ENCODE measurements at regions not wholly inside any gene's neighbourhood (a gene's known extent, or its start where the extent isn't known, plus 50 kb on each side); places are given as distances from the start of the nearest gene placed in this dataset.

DNA sequence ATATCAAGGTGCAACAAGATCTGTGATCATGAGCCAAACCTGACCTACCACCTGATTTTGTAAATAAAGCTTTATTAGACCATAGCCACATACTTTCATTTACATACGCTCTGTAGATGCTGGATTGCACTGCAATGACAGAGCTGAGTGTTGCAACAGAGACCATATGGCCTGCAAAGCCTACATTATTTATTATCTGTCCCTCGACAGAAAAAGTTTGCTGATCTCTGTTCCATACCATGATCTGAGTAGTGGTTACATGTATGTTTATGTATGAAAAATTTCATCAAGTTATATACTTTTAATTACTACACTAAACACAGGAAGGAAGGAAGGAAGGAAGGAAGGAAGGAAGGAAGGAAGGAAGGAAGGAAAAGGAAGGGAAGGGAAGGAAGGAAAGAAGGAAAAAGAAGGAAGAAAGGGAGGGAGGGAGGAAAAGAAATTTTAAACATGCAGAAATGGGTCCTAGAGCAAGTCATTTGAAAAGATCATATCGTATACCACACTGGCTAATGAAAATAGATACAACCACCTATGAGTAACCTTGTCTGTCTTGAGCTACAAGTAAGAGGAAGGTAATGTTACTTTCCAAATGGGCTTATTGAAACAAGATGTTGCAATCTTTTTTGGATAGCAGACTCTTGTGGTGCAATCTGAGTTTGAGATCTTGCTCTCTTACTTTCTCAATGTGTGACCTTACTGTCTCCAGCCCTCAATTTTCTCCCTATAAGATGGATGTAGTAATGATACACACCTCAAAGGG lies 441.0 kb downstream of the KIF16B start:
- no peak overlapping the region for H3K4me2 ChIP-seq (ENCODE audit: insufficient read depth, low read length)
- no peaks in the 10 kb centered on the region for H3K4me1 ChIP-seq (ENCODE audit: insufficient read depth, low read length)
- DNase-seq (no peak), ATAC-seq (ENCODE audit: insufficient read depth, low read depth) (no peak)
- no peaks in the 10 kb centered on the region for H3K79me2 ChIP-seq (ENCODE audit: insufficient read depth, low read length)
- no peaks in the 10 kb centered on the region for H3K9me3 ChIP-seq (ENCODE audit: insufficient read depth, low read length, severe bottlenecking)
- H3K36me3 ChIP-seq (ENCODE audit: insufficient read depth, low read length), result no peaks in the 10 kb centered on the region
- TF ChIP-seq, protein P1, sequence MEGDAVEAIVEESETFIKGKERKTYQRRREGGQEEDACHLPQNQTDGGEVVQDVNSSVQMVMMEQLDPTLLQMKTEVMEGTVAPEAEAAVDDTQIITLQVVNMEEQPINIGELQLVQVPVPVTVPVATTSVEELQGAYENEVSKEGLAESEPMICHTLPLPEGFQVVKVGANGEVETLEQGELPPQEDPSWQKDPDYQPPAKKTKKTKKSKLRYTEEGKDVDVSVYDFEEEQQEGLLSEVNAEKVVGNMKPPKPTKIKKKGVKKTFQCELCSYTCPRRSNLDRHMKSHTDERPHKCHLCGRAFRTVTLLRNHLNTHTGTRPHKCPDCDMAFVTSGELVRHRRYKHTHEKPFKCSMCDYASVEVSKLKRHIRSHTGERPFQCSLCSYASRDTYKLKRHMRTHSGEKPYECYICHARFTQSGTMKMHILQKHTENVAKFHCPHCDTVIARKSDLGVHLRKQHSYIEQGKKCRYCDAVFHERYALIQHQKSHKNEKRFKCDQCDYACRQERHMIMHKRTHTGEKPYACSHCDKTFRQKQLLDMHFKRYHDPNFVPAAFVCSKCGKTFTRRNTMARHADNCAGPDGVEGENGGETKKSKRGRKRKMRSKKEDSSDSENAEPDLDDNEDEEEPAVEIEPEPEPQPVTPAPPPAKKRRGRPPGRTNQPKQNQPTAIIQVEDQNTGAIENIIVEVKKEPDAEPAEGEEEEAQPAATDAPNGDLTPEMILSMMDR (IDR thresholded peaks at IDR 0.05; ENCODE audit: borderline replicate concordance, extremely low read depth, low read length, poor library complexity, severe bottlenecking), result no peak
- no peak for TF ChIP-seq EZH2 (IDR thresholded peaks at IDR 0.05; ENCODE audit: borderline replicate concordance, low read depth, low read length, severe bottlenecking)
- no peak overlapping the region for H3K4me3 ChIP-seq (ENCODE audit: low read depth in 1 of 2, low read length in 2 of 2)
- H4K20me1 ChIP-seq (ENCODE audit: insufficient read depth, low read length), result no peaks in the 10 kb centered on the region
- H3K27ac ChIP-seq (ENCODE audit: low read length), result no peak overlapping the region
- H3K27me3 ChIP-seq (ENCODE audit: insufficient read depth, low read length, poor library complexity), result no peaks in the 10 kb centered on the region
- H3K9ac ChIP-seq (ENCODE audit: low read depth, low read length), result no peak overlapping the region
- no peak overlapping the region for H2AFZ ChIP-seq (ENCODE audit: low read depth, low read length)

DNA sequence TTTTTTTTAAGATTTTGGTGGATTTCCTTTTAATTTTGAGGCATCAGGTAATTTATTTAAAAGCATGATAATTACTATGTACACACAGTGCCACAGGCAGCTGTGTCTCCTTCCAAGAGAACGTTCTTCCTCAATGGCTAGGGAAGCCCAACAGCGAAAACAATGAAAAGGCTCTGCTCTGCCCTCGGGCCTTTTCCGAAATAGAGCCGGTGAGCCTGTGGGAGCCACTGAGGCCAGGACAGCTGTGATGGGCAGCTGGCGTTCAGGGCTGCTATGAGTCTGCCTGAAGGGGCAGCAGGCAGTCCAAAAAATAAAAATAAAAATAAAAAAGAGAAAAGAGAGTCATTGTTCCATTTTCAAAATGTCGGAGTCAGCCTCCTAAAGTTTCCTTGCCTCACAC lies 443.8 kb downstream of the KIF16B start:
- TF ChIP-seq, protein P1 (IDR thresholded peaks at IDR 0.05; ENCODE audit: borderline replicate concordance, extremely low read depth, low read length, poor library complexity, severe bottlenecking), result no peak
- TF ChIP-seq EZH2 (IDR thresholded peaks at IDR 0.05; ENCODE audit: borderline replicate concordance, low read depth, low read length, severe bottlenecking), result no peak
- no peak overlapping the region for H3K4me3 ChIP-seq (ENCODE audit: low read depth in 1 of 2, low read length in 2 of 2)
- no peak overlapping the region for H2AFZ ChIP-seq (ENCODE audit: low read depth, low read length)
- DNase-seq (no peak), ATAC-seq (ENCODE audit: insufficient read depth, low read depth) (no peak)
- H3K4me2 ChIP-seq (ENCODE audit: insufficient read depth, low read length), result no peak overlapping the region
- H3K9ac ChIP-seq (ENCODE audit: low read depth, low read length), result no peak overlapping the region
- no peaks in the 10 kb centered on the region for H3K4me1 ChIP-seq (ENCODE audit: insufficient read depth, low read length)
- no peaks in the 10 kb centered on the region for H3K9me3 ChIP-seq (ENCODE audit: insufficient read depth, low read length, severe bottlenecking)
- H3K79me2 ChIP-seq (ENCODE audit: insufficient read depth, low read length), result no peaks in the 10 kb centered on the region
- no peak overlapping the region for H3K27ac ChIP-seq (ENCODE audit: low read length)
- H3K36me3 ChIP-seq (ENCODE audit: insufficient read depth, low read length), result no peaks in the 10 kb centered on the region
- H3K27me3 ChIP-seq (ENCODE audit: insufficient read depth, low read length, poor library complexity), result no peaks in the 10 kb centered on the region
- no peaks in the 10 kb centered on the region for H4K20me1 ChIP-seq (ENCODE audit: insufficient read depth, low read length)

DNA sequence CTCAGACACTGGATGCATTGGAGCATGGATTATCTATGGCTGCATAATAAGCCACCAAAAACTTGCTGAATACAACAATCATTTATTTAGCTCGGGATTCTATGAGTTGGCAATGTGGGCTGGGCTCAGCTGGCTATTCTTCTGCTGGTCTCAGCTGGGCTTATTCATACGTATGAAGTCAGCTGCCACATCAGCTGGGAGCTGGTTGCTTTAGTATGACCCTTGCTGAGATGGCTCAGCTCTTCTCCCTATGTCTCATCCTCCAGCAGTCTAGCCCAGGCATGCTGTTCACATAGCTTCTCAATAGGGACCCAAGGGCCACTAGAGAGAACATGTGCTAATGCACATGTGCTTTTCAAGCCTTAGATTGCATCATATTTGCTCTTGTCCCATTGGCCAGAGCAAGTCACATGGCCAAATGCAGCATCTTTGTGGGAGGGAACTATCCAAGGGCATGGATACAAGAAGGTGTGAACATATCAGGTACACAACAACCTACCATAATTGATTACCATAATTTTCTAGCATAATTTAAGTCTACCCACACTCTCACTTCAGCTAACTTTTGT lies 444.6 kb downstream of the KIF16B start:
- Histone ChIP-seq H3K4me1 (ENCODE audit: insufficient read depth, low read length) (no peaks in the 10 kb centered on the region), H3K4me3 (ENCODE audit: low read depth in 1 of 2, low read length in 2 of 2) (no peak overlapping the region), H3K4me2 (ENCODE audit: insufficient read depth, low read length) (no peak overlapping the region), H2AFZ (ENCODE audit: low read depth, low read length) (no peak overlapping the region), H3K27ac (ENCODE audit: low read length) (no peak overlapping the region), H4K20me1 (ENCODE audit: insufficient read depth, low read length) (no peaks in the 10 kb centered on the region), H3K9ac (ENCODE audit: low read depth, low read length) (no peak overlapping the region), H3K79me2 (ENCODE audit: insufficient read depth, low read length) (no peaks in the 10 kb centered on the region), H3K9me3 (ENCODE audit: insufficient read depth, low read length, severe bottlenecking) (no peaks in the 10 kb centered on the region), H3K27me3 (ENCODE audit: insufficient read depth, low read length, poor library complexity) (no peaks in the 10 kb centered on the region), H3K36me3 (ENCODE audit: insufficient read depth, low read length) (no peaks in the 10 kb centered on the region)
- no peak for ATAC-seq (ENCODE audit: insufficient read depth, low read depth)
- TF ChIP-seq, protein P1 (IDR thresholded peaks at IDR 0.05; ENCODE audit: borderline replicate concordance, extremely low read depth, low read length, poor library complexity, severe bottlenecking), result no peak
- no peak for TF ChIP-seq EZH2 (IDR thresholded peaks at IDR 0.05; ENCODE audit: borderline replicate concordance, low read depth, low read length, severe bottlenecking)
- DNase-seq, result no peak
